HT-29 (cell line): ENCODE measurements at regions not wholly inside any gene's neighbourhood (a gene's known extent, or its start where the extent isn't known, plus 50 kb on each side); places are given as distances from the start of the nearest gene placed in this dataset.
"Not testable (repeated sequence)": the region's sequence is repeated elsewhere in the genome, so short reads cannot be mapped to it uniquely, and the experiment has no call there.

Experiments
- DNase-seq: peaks from one replicate; pipeline ENCODE4 v3.0.0-alpha.2; 2015; ENCODE audit warnings: low spot score

GRCh38 chr4:177494791-177495190, 52.6 kb upstream of the AGA start:
- DNase-seq = no peak

DNA sequence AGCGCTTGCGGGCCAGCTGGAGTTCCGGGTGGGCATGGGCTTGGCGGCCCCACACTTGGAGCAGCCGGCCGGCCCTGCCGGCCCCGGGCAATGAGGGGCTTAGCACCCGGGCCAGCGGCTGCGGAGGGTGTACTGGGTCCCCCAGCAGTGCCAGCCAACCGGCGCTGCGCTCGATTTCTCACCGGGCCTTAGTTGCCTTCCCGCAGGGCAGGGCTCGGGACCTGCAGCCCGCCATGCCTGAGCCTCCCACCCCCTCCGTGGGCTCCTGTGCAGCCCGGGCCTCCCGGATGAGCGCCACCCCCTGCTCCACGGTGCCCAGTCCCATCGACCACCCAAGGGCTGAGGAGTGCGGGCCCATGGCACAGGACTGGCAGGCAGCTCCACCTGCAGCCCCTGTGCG, 53.4 kb upstream of the AGA start:
- not testable (repeated sequence) for DNase-seq

DNA sequence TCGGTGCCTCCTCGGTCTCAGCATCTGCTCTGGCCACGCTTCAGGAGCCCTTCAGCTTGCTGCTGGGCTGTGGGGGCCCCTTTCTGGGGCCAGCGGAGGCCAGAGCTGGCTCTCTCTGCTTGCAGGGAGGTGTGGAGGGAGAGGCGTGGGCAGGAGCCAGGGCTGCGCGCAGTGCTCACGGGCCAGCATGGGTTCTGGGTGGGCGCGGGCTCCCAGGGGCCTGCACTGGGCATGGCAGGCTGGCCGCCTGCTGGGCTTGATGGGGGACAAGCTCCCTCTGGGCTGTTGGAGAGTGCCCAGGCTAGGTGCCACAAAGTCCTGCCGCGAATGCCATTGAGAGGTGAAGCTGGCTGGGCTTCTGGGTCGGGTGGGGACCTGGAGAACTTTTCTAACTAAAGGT, 57.3 kb upstream of the AGA start:
- DNase-seq = no peak

DNA sequence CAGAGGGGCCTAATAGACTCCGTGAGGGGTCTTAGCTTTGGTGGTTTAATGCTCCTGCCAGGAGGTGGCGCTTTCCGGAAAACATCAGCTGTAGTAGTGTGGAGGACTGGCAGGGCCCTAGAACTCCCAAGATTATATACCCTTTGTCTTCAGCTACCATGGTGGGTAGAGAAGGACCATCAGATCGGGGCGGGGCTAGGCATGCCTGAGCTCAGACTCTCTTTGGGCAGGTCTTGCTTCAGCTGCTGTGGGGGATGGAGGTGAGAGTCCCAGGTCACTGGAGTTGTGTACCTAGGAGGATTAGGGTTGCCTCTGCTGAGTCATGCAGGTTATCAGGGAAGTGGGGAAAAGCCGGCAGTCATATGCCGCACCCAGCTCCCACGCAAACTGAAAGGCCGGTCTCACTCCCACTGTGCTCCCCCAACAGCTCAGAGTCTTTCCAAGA, 63.0 kb upstream of the AGA start:
- DNase-seq = no peak

- no peak for DNase-seq
Measured at GRCh38 chr4:177508662-177509061, 66.4 kb upstream of the AGA start.

GRCh38 chr4:177509226-177509745, 67.0 kb upstream of the AGA start:
- DNase-seq = no peak

- DNase-seq = peak; percentile 81
Measured at GRCh38 chr4:177511611-177512010, 69.4 kb upstream of the AGA start.

DNA sequence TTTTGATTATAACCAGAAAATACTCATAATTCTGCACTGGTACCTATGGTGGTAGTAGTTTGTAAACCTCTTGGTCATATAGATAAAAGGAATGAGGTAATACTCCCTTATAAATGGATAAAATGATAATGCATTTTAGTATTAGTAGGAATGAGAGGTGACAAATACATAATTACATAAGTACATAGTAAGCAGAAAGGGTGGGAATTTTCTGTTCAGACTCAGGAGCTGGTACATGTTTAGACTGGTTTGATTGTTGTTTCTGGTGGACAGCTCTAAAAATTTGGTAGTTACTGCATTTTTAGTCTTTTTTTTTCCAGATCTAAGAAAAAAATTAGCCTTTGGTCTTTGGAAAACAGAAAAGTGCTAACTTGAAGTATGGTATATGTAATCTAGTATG, 70.4 kb upstream of the AGA start:
- no peak for DNase-seq

- DNase-seq = no peak
Measured at GRCh38 chr4:177517862-177518261, 75.6 kb upstream of the AGA start.

GRCh38 chr4:177519481-177520260, 77.4 kb upstream of the AGA start:
- no peak for DNase-seq

- no peak for DNase-seq
Measured at GRCh38 chr4:177528620-177529019, 86.4 kb upstream of the AGA start.

DNA sequence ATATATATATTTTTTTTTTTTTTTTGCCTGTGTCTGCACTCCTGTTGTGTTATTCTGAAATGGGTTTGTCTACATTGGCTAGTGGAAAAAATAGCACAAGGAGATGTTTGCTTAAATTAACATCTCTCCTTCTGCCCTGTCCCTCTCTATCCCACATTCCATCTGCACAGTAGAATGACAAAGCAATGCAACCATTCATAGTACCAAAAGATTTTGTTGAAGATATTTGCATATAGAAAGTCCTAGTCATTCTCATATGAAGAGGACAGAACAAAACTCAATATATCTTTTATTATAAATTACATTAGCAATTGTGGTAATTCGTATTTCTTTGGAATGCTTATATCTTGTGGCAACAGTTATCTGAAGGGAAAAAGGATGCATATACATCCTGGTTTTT, 88.3 kb upstream of the AGA start:
- DNase-seq = no peak

- no peak for DNase-seq
Measured at GRCh38 chr4:177532358-177532757, 90.1 kb upstream of the AGA start.

- DNase-seq = not testable (repeated sequence)
Measured at GRCh38 chr4:177534841-177535240, 92.6 kb upstream of the AGA start.

GRCh38 chr4:177546745-177547144, 104.5 kb upstream of the AGA start:
- DNase-seq = no peak

DNA sequence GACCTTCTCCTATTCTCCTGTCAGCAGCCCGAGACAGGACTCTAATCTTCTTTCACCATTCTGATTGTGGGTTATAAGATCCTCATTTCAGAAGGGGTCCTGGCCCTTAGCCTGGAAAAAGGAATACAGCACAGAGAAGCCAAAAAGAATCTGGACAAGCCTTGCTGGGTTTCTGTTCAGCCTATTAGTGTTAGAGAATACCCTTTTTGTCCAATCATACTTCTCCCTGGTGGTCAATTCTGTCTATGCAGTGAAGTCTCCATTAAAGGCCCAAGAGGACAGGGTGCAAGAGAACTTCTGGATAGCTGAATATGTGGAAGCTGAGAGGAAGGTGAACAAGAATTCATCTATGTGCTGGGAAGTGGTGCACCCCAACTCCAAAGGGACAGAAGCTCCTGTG, 105.7 kb upstream of the AGA start:
- no peak for DNase-seq

GRCh38 chr4:177555007-177555574, 112.9 kb upstream of the AGA start:
- DNase-seq = peak; percentile 59

DNA sequence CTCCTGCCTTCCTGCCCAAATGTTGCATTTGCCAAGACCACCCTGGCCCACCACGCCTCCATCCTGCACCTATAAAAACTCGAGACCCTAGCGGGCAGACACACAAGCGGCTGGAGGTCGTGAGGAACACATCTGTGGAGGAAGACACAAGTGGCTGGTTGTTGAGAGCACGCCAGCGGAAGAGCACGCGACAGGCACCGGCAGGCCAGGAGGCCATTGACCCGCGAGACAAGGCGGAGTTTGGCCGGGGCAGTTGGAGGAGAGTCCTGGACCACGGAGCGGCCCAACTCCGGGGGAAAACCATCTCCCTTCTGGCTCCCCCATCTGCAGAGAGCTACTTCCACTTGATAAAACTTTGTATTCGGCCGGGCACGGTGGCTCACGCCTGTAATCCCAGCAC, 115.2 kb upstream of the AGA start:
- no peak for DNase-seq

- no peak for DNase-seq
Measured at GRCh38 chr4:177558995-177559394, 116.8 kb upstream of the AGA start.

GRCh38 chr4:177562163-177562562, 119.9 kb upstream of the AGA start:
- no peak for DNase-seq

GRCh38 chr4:177562859-177563258, 120.6 kb upstream of the AGA start:
- no peak for DNase-seq

DNA sequence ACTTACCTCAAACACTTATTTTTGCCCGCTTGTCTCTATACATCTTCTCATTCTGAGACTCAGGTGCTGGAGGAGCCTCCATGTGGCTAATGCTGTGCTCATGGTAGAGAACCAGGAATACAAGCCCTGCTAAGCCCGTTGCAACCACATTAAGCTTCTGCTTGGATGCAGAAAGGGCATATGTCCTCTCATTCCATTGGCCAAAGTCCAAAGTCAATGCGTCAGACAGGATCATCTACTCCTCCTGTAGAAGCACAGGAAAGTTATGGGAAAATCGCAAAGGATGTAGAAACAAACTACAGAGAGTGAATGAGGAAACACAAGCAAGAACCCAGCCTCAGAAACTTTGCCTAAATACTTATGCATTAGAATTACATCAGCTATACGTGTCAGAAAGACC, 124.5 kb upstream of the AGA start:
- no peak for DNase-seq

DNA sequence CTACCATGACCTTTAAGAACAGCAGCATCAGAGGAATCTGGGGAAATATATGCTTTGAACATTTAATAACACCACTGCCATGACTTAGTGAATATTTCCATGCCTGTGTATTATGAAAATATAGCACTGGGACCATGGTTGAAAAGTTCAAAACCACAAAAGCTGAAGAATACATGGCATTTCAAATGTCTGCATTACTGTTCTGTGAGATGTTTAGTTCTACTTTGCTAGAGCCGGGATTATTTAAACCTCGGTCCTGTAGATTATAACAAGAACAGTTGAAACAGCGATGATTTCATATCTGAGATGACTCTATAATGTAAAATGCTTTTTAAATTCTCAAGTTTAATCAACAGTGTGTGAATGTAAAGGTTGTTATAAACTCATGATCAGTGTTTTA, 126.7 kb upstream of the AGA start:
- DNase-seq = no peak
